HG03064 (cell line): ENCODE measurements at regions not wholly inside any gene's neighbourhood (a gene's known extent, or its start where the extent isn't known, plus 50 kb on each side); places are given as distances from the start of the nearest gene placed in this dataset.
"Not testable (repeated sequence)": the region's sequence is repeated elsewhere in the genome, so short reads cannot be mapped to it uniquely, and the experiment has no call there.

Source experiments
- ATAC-seq: cut with Tn5 transposase; IDR thresholded peaks from one replicate; pipeline ENCODE4 v1.9.1; 2021; ENCODE audit warnings: low read depth; ENCODE audit not compliant: unreplicated experiment

GRCh38 chr5:158456756-158457155 lies 597.8 kb upstream of the CLINT1 start:
- ATAC-seq = no peak

- no peak for ATAC-seq
Observed at GRCh38 chr5:158456241-158456640, 597.3 kb upstream of the CLINT1 start.

- no peak for ATAC-seq
Observed at GRCh38 chr5:158451993-158452672, 593.2 kb upstream of the CLINT1 start.

GRCh38 chr5:158451203-158451992 lies 592.5 kb upstream of the CLINT1 start:
- ATAC-seq = no peak

GRCh38 chr5:158450751-158451171 lies 591.8 kb upstream of the CLINT1 start:
- ATAC-seq = no peak

- not testable (repeated sequence) for ATAC-seq
Observed at GRCh38 chr5:158446761-158447160, 587.8 kb upstream of the CLINT1 start.

- not testable (repeated sequence) for ATAC-seq
Observed at GRCh38 chr5:158439204-158439603, 580.3 kb upstream of the CLINT1 start.

- no peak for ATAC-seq
Observed at GRCh38 chr5:158436271-158437065, 577.5 kb upstream of the CLINT1 start.

GRCh38 chr5:158435161-158435616 lies 576.2 kb upstream of the CLINT1 start:
- ATAC-seq = peak; percentile 77

GRCh38 chr5:158434749-158435148 lies 575.8 kb upstream of the CLINT1 start:
- ATAC-seq = peak; percentile 4

GRCh38 chr5:158433634-158434033 lies 574.7 kb upstream of the CLINT1 start:
- ATAC-seq = no peak

- ATAC-seq = no peak
Observed at GRCh38 chr5:158431369-158432029, 572.6 kb upstream of the CLINT1 start.

- no peak for ATAC-seq
Observed at GRCh38 chr5:158430798-158431167, 571.8 kb upstream of the CLINT1 start.

GRCh38 chr5:158430166-158430797 lies 571.3 kb upstream of the CLINT1 start:
- ATAC-seq = no peak

GRCh38 chr5:158429564-158429963 lies 570.6 kb upstream of the CLINT1 start:
- no peak for ATAC-seq

- no peak for ATAC-seq
Observed at GRCh38 chr5:158423623-158424200, 564.8 kb upstream of the CLINT1 start.

- ATAC-seq = no peak
Observed at GRCh38 chr5:158422653-158423515, 563.9 kb upstream of the CLINT1 start.

GRCh38 chr5:158421319-158421718 lies 562.4 kb upstream of the CLINT1 start:
- no peak for ATAC-seq

- ATAC-seq = no peak
Observed at GRCh38 chr5:158419186-158419585, 560.2 kb upstream of the CLINT1 start.
